BE2C (cell line): ENCODE measurements at regions not wholly inside any gene's neighbourhood (a gene's known extent, or its start where the extent isn't known, plus 50 kb on each side); places are given as distances from the start of the nearest gene placed in this dataset.
A peak's percentile ranks its signal among the peaks of the same experiment; 100 is the strongest.

Source experiments
- DNase-seq: peaks from one replicate; pipeline ENCODE4 v3.0.0-alpha.2; 2020
- H3K27me3 ChIP-seq: fragments of 250-450 bp; sonication (Bioruptor Pico); 2 replicates; pipeline ENCODE4 v1.5.1; 2020; ENCODE audit warnings: mild to moderate bottlenecking
- H3K36me3 ChIP-seq: fragments of 250-450 bp; sonication (Bioruptor Pico); 2 replicates; pipeline ENCODE4 v1.5.1; 2020; ENCODE audit warnings: mild to moderate bottlenecking
- H3K4me1 ChIP-seq: fragments of 250-450 bp; sonication (Bioruptor Pico); 2 replicates; pipeline ENCODE4 v1.5.1; 2020
- H3K4me3 ChIP-seq: 2 replicates; pipeline ENCODE4 v1.5.1; 2011; ENCODE audit warnings: low read depth, low read length
- H3K9me3 ChIP-seq: fragments of 250-450 bp; sonication (Bioruptor Pico); 2 replicates; pipeline ENCODE4 v1.5.1; 2020
- CTCF ChIP-seq: IDR thresholded peaks from 2 replicates; pipeline ENCODE4 v1.5.1; 2012; ENCODE audit warnings: mild to moderate bottlenecking, low read depth, low read length

GRCh38 chr22:35152316-35152715 is 86.4 kb downstream of the ISX start:
- no peaks in the 10 kb centered on the region for H3K27me3 ChIP-seq
- no peak for DNase-seq
- H3K4me3 ChIP-seq, result no peak overlapping the region
- H3K9me3 ChIP-seq, result no peaks in the 10 kb centered on the region
- no peaks in the 10 kb centered on the region for H3K36me3 ChIP-seq
- H3K4me1 ChIP-seq, result no peaks in the 10 kb centered on the region
- TF ChIP-seq CTCF, result no peak

- TF ChIP-seq CTCF, result peak; percentile 92
- H3K4me1 ChIP-seq, result no peaks in the 10 kb centered on the region
- H3K4me3 ChIP-seq, result no peak overlapping the region
- H3K27me3 ChIP-seq, result no peaks in the 10 kb centered on the region
- H3K36me3 ChIP-seq, result no peaks in the 10 kb centered on the region
- no peaks in the 10 kb centered on the region for H3K9me3 ChIP-seq
- peak; percentile 78 for DNase-seq
These were observed 89.0 kb downstream of the ISX start for GRCh38 chr22:35154937-35155387.

GRCh38 chr22:35155403-35156025 is 89.6 kb downstream of the ISX start:
- no peaks in the 10 kb centered on the region for H3K9me3 ChIP-seq
- TF ChIP-seq CTCF, result peak; percentile 35

GRCh38 chr22:35156945-35157344 is 91.0 kb downstream of the ISX start:
- no peak for DNase-seq
- H3K4me3 ChIP-seq, result peak overlapping the region; percentile 88
- no peaks in the 10 kb centered on the region for H3K4me1 ChIP-seq

More at GRCh38 chr22:35155403-35156025, 89.6 kb downstream of the ISX start:
- DNase-seq, result no peak
- Histone ChIP-seq H3K4me3 (no peak overlapping the region), H3K36me3 (no peaks in the 10 kb centered on the region), H3K4me1 (no peaks in the 10 kb centered on the region), H3K27me3 (no peaks in the 10 kb centered on the region)

GRCh38 chr22:35158336-35158735 is 92.4 kb downstream of the ISX start:
- H3K27me3 ChIP-seq, result no peaks in the 10 kb centered on the region
- no peak overlapping the region for H3K4me3 ChIP-seq
- H3K36me3 ChIP-seq, result no peaks in the 10 kb centered on the region
- H3K9me3 ChIP-seq, result no peaks in the 10 kb centered on the region
- DNase-seq, result no peak
- no peaks in the 10 kb centered on the region for H3K4me1 ChIP-seq
- no peak for TF ChIP-seq CTCF

More at GRCh38 chr22:35156945-35157344, 91.0 kb downstream of the ISX start:
- TF ChIP-seq CTCF, result no peak
- no peaks in the 10 kb centered on the region for H3K9me3 ChIP-seq
- H3K27me3 ChIP-seq, result no peaks in the 10 kb centered on the region
- no peaks in the 10 kb centered on the region for H3K36me3 ChIP-seq

- no peak for DNase-seq
- Histone ChIP-seq H3K27me3 (no peaks in the 10 kb centered on the region), H3K4me1 (no peaks in the 10 kb centered on the region), H3K36me3 (no peaks in the 10 kb centered on the region), H3K4me3 (no peak overlapping the region), H3K9me3 (no peaks in the 10 kb centered on the region)
- TF ChIP-seq CTCF, result no peak
These were observed 93.4 kb downstream of the ISX start for GRCh38 chr22:35159343-35159742.
